HG03460 (cell line): ENCODE measurements at regions not wholly inside any gene's neighbourhood (a gene's known extent, or its start where the extent isn't known, plus 50 kb on each side); places are given as distances from the start of the nearest gene placed in this dataset.

Experiments
- ATAC-seq: cut with Tn5 transposase; IDR thresholded peaks from one replicate; pipeline ENCODE4 v1.9.1; 2021; ENCODE audit not compliant: unreplicated experiment

GRCh38 chr9:96089452-96090085 lies 212.4 kb downstream of the HSD17B3 start:
- no peak for ATAC-seq

- ATAC-seq, result no peak
Measured at GRCh38 chr9:96088510-96088909, 213.0 kb downstream of the ERCC6L2 start.

GRCh38 chr9:96087669-96088299 lies 212.3 kb downstream of the ERCC6L2 start:
- no peak for ATAC-seq

- no peak for ATAC-seq
Measured at GRCh38 chr9:96086936-96087571, 211.6 kb downstream of the ERCC6L2 start.

- ATAC-seq, result no peak
Measured at GRCh38 chr9:96085491-96086143, 210.1 kb downstream of the ERCC6L2 start.

- no peak for ATAC-seq
Measured at GRCh38 chr9:96084331-96084734, 208.8 kb downstream of the ERCC6L2 start.

- no peak for ATAC-seq
Measured at GRCh38 chr9:96082516-96083232, 207.2 kb downstream of the ERCC6L2 start.

- no peak for ATAC-seq
Measured at GRCh38 chr9:96080364-96080763, 204.9 kb downstream of the ERCC6L2 start.

- no peak for ATAC-seq
Measured at GRCh38 chr9:96079779-96080178, 204.3 kb downstream of the ERCC6L2 start.

- no peak for ATAC-seq
Measured at GRCh38 chr9:96078897-96079490, 203.5 kb downstream of the ERCC6L2 start.

GRCh38 chr9:96075757-96076156 lies 200.3 kb downstream of the ERCC6L2 start:
- ATAC-seq, result no peak

GRCh38 chr9:96075111-96075510 lies 199.6 kb downstream of the ERCC6L2 start:
- no peak for ATAC-seq

- no peak for ATAC-seq
Measured at GRCh38 chr9:96073531-96074480, 198.3 kb downstream of the ERCC6L2 start.

GRCh38 chr9:96072930-96073329 lies 197.4 kb downstream of the ERCC6L2 start:
- ATAC-seq, result no peak

GRCh38 chr9:96071815-96072124 lies 196.3 kb downstream of the ERCC6L2 start:
- no peak for ATAC-seq

GRCh38 chr9:96071076-96071814 lies 195.8 kb downstream of the ERCC6L2 start:
- no peak for ATAC-seq

- ATAC-seq, result no peak
Measured at GRCh38 chr9:96069629-96070220, 194.2 kb downstream of the ERCC6L2 start.

GRCh38 chr9:96068511-96068910 lies 193.0 kb downstream of the ERCC6L2 start:
- no peak for ATAC-seq

GRCh38 chr9:96067600-96067999 lies 192.1 kb downstream of the ERCC6L2 start:
- no peak for ATAC-seq
